ENCODE measurements at regions not wholly inside any gene's neighbourhood (a gene's known extent, or its start where the extent isn't known, plus 50 kb on each side); places are given as distances from the start of the nearest gene placed in this dataset.

GRCh38 chr13:108360139-108360538 is 90.6 kb downstream of the TNFSF13B start:
- no peak for DNase-seq (ENCODE audit: low read depth in 3 of 3, low spot score in 2 of 3)

GRCh38 chr13:108361769-108362168 is 92.3 kb downstream of the TNFSF13B start:
- DNase-seq (ENCODE audit: low read depth in 3 of 3, low spot score in 2 of 3): no peak

- no peak for DNase-seq (ENCODE audit: low read depth in 3 of 3, low spot score in 2 of 3)
These were observed 94.1 kb downstream of the TNFSF13B start for GRCh38 chr13:108363666-108364065.

GRCh38 chr13:108365255-108365654 is 95.7 kb downstream of the TNFSF13B start:
- DNase-seq (ENCODE audit: low read depth in 3 of 3, low spot score in 2 of 3): no peak

GRCh38 chr13:108368250-108368905 is 98.9 kb downstream of the TNFSF13B start:
- no peak for DNase-seq (ENCODE audit: low read depth in 3 of 3, low spot score in 2 of 3)

GRCh38 chr13:108369412-108369811 is 99.9 kb downstream of the TNFSF13B start:
- DNase-seq (ENCODE audit: low read depth in 3 of 3, low spot score in 2 of 3): no peak

- no peak for DNase-seq (ENCODE audit: low read depth in 3 of 3, low spot score in 2 of 3)
These were observed 105.5 kb downstream of the TNFSF13B start for GRCh38 chr13:108375034-108375433.

GRCh38 chr13:108375772-108376171 is 106.3 kb downstream of the TNFSF13B start:
- DNase-seq (ENCODE audit: low read depth in 3 of 3, low spot score in 2 of 3): no peak

- DNase-seq (ENCODE audit: low read depth in 3 of 3, low spot score in 2 of 3): no peak
These were observed 106.8 kb downstream of the TNFSF13B start for GRCh38 chr13:108376308-108376707.

GRCh38 chr13:108377646-108378206 is 108.2 kb downstream of the TNFSF13B start:
- no peak for DNase-seq (ENCODE audit: low read depth in 3 of 3, low spot score in 2 of 3)

- DNase-seq (ENCODE audit: low read depth in 3 of 3, low spot score in 2 of 3): no peak
These were observed 114.1 kb downstream of the TNFSF13B start for GRCh38 chr13:108383667-108384066.

- no peak for DNase-seq (ENCODE audit: low read depth in 3 of 3, low spot score in 2 of 3)
These were observed 117.6 kb downstream of the TNFSF13B start for GRCh38 chr13:108387156-108387555.

GRCh38 chr13:108402850-108403249 is 133.3 kb downstream of the TNFSF13B start:
- DNase-seq (ENCODE audit: low read depth in 3 of 3, low spot score in 2 of 3): no peak

GRCh38 chr13:108407495-108407894 is 138.0 kb downstream of the TNFSF13B start:
- no peak for DNase-seq (ENCODE audit: low read depth in 3 of 3, low spot score in 2 of 3)

GRCh38 chr13:108408672-108409071 is 139.2 kb downstream of the TNFSF13B start:
- DNase-seq (ENCODE audit: low read depth in 3 of 3, low spot score in 2 of 3): no peak

GRCh38 chr13:108409730-108410129 is 140.2 kb downstream of the TNFSF13B start:
- DNase-seq (ENCODE audit: low read depth in 3 of 3, low spot score in 2 of 3): no peak

- DNase-seq (ENCODE audit: low read depth in 3 of 3, low spot score in 2 of 3): no peak
These were observed 150.2 kb downstream of the TNFSF13B start for GRCh38 chr13:108419768-108420167.

- DNase-seq (ENCODE audit: low read depth in 3 of 3, low spot score in 2 of 3): no peak
These were observed 155.5 kb downstream of the TNFSF13B start for GRCh38 chr13:108425056-108425455.

- no peak for DNase-seq (ENCODE audit: low read depth in 3 of 3, low spot score in 2 of 3)
These were observed 157.4 kb downstream of the TNFSF13B start for GRCh38 chr13:108426893-108427292.

- DNase-seq (ENCODE audit: low read depth in 3 of 3, low spot score in 2 of 3): no peak
These were observed 157.8 kb downstream of the TNFSF13B start for GRCh38 chr13:108427355-108427754.

GRCh38 chr13:108428691-108429090 is 159.2 kb downstream of the TNFSF13B start:
- no peak for DNase-seq (ENCODE audit: low read depth in 3 of 3, low spot score in 2 of 3)

- no peak for DNase-seq (ENCODE audit: low read depth in 3 of 3, low spot score in 2 of 3)
These were observed 164.6 kb downstream of the TNFSF13B start for GRCh38 chr13:108433976-108434755.
